Ishikawa (cell line): ENCODE measurements at regions not wholly inside any gene's neighbourhood (a gene's known extent, or its start where the extent isn't known, plus 50 kb on each side); places are given as distances from the start of the nearest gene placed in this dataset.

Experiments
- CEBPB ChIP-seq: IDR thresholded peaks from 2 replicates; pipeline ENCODE4 v1.6.1; 2012
- CREB1 ChIP-seq: IDR thresholded peaks from 2 replicates; pipeline ENCODE4 v1.6.1; 2012; ENCODE audit warnings: low read depth
- EGR1 ChIP-seq: IDR thresholded peaks from 2 replicates; pipeline ENCODE4 v1.6.1; 2012
- EP300 ChIP-seq: IDR thresholded peaks from 2 replicates; pipeline ENCODE4 v1.6.1; 2012; ENCODE audit warnings: borderline replicate concordance
- FOXM1 ChIP-seq: IDR thresholded peaks from 2 replicates; pipeline ENCODE4 v1.6.1; 2012; ENCODE audit warnings: low read depth, borderline replicate concordance
- NFIC ChIP-seq: IDR thresholded peaks from 2 replicates; pipeline ENCODE4 v1.6.1; 2012
- RAD21 ChIP-seq: IDR thresholded peaks from 2 replicates; pipeline ENCODE4 v1.6.1; 2012; ENCODE audit warnings: low read depth
- REST ChIP-seq: IDR thresholded peaks from 2 replicates; pipeline ENCODE4 v1.6.1; 2012; ENCODE audit warnings: low read depth, mild to moderate bottlenecking
- TAF1 ChIP-seq: IDR thresholded peaks from 2 replicates; pipeline ENCODE4 v1.6.1; 2012; ENCODE audit warnings: low read depth, mild to moderate bottlenecking
- TCF12 ChIP-seq: IDR thresholded peaks from 2 replicates; pipeline ENCODE4 v1.6.1; 2012; ENCODE audit warnings: low read depth
- TEAD4 ChIP-seq: IDR thresholded peaks from 2 replicates; pipeline ENCODE4 v1.6.1; 2012
- USF1 ChIP-seq: IDR thresholded peaks from 2 replicates; pipeline ENCODE4 v1.6.1; 2012
- YY1 ChIP-seq: IDR thresholded peaks from 2 replicates; pipeline ENCODE4 v1.6.1; 2012; ENCODE audit warnings: low read depth
- ZBTB7A ChIP-seq: IDR thresholded peaks from 2 replicates; pipeline ENCODE4 v1.6.1; 2012; ENCODE audit warnings: low read depth
- TF ChIP-seq, protein P1 (sequence below): IDR thresholded peaks from 2 replicates; pipeline ENCODE4 v1.6.1; 2012

DNA sequence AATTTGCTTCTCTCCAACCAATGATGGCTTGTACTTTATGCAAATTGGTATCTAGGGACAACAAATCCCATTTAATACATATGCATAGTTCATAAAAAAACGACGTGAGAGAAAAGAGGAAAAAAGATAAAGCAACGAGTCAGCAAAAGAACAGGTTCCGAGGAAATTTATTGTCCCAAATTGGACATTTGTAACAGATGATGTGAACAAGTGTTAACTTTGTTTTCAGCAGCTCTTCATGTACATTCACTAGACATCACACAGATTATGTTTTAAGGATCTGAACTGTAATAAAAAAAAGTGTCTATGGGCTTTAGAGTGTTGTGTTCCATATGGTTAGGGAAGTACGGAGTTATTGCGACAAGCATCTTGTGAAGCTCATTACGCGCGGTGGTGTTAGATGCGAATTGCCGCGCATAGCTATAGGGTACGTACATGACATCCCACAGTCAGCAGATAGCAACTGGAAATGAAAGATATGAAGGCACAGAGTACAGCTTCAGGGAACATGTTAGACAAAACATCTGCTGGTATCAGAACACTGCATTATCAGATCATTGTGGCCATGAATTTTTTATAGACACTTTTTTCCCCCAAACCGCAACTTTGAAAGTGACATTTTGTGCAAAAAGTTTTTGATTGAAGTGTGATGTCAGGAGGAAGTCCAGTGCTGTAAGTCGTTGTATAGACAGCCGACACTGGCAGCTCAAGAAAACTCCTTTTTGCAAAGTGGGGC lies 1073.1 kb upstream of the FANCL start:
- TF ChIP-seq ZBTB7A (no peak), TCF12 (no peak), CEBPB (no peak), CREB1 (no peak), USF1 (no peak), YY1 (no peak), REST (no peak), NFIC (no peak), TAF1 (no peak), EP300 (no peak)
- TF ChIP-seq, protein P1, sequence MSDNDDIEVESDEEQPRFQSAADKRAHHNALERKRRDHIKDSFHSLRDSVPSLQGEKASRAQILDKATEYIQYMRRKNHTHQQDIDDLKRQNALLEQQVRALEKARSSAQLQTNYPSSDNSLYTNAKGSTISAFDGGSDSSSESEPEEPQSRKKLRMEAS = no peak

- TF ChIP-seq TEAD4 = no peak
- TF ChIP-seq CREB1 = no peak
- no peak for TF ChIP-seq RAD21
- TF ChIP-seq ZBTB7A = no peak
These were observed 1072.1 kb upstream of the FANCL start for GRCh38 chr2:59312967-59313940.

DNA sequence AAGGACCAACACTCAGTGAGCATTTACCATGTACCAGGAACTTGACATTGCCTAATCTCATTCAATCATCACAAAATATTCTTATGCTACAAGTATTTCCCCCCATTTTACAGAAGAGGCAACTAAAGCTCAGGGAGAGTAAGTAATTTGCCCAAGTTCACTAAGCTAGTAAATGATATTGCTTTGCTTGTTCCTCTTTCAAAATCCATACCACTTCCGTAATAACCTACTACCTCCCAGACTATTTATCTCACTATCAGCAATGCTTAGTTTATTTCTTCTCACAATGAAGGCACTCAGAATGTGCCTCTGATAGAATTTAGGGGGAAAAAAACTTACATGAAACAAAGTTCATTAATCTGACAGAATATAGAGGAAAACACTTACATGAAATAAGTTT lies 1070.9 kb upstream of the FANCL start:
- TF ChIP-seq RAD21 = no peak

DNA sequence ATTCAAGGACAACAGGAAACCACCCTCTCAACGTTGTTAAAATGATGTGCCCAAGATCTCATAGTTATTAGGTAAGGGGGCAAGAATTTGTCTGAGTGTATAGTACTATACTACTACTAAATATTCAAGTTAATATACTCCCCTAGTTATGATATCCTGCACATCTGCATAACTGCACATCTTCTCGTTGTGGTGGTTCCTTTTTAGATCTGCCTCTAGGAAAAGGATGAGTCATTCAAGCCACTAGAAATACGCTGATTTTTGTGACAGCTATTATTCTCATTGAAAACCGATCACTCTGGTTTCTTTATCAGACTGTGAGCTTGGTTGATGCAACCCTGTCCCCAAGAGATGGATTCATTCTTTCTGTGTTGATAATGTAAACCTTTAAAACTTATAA lies 1067.0 kb upstream of the FANCL start:
- TF ChIP-seq CEBPB (no peak), EGR1 (no peak), REST (no peak)

- TF ChIP-seq CEBPB (no peak), NFIC (no peak), EP300 (no peak)
These were observed 1066.1 kb upstream of the FANCL start for GRCh38 chr2:59307196-59307595.

DNA sequence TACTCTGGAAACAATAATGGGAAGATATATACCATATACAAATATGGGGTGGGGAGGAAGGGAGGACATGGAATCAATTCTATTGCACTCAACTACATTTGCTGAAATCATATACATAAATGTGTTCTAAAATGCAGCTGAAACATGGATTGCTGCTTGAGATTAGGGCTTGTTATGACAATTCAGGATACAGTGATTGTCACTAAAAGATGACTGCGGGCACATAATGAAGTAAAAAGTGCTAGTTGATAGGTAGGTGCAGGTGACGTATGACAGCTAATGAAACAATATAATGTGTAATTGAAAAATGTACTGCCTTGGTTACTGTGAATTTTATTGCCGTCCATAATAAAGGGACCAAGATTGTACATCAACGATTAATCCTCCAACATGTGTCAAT lies 1062.1 kb upstream of the FANCL start:
- TF ChIP-seq RAD21 (no peak), CREB1 (no peak), TAF1 (no peak), FOXM1 (no peak), CEBPB (no peak), TCF12 (no peak), TEAD4 (no peak), REST (no peak), EP300 (no peak), NFIC (no peak)
- TF ChIP-seq, protein P1 = no peak
